HG03039 (cell line): ENCODE measurements at regions not wholly inside any gene's neighbourhood (a gene's known extent, or its start where the extent isn't known, plus 50 kb on each side); places are given as distances from the start of the nearest gene placed in this dataset.
"Not testable (repeated sequence)": the region's sequence is repeated elsewhere in the genome, so short reads cannot be mapped to it uniquely, and the experiment has no call there.

Experiments used
- ATAC-seq: cut with Tn5 transposase; IDR thresholded peaks from one replicate; pipeline ENCODE4 v1.9.1; 2021; ENCODE audit warnings: mild to moderate bottlenecking, moderate library complexity; ENCODE audit not compliant: unreplicated experiment

DNA sequence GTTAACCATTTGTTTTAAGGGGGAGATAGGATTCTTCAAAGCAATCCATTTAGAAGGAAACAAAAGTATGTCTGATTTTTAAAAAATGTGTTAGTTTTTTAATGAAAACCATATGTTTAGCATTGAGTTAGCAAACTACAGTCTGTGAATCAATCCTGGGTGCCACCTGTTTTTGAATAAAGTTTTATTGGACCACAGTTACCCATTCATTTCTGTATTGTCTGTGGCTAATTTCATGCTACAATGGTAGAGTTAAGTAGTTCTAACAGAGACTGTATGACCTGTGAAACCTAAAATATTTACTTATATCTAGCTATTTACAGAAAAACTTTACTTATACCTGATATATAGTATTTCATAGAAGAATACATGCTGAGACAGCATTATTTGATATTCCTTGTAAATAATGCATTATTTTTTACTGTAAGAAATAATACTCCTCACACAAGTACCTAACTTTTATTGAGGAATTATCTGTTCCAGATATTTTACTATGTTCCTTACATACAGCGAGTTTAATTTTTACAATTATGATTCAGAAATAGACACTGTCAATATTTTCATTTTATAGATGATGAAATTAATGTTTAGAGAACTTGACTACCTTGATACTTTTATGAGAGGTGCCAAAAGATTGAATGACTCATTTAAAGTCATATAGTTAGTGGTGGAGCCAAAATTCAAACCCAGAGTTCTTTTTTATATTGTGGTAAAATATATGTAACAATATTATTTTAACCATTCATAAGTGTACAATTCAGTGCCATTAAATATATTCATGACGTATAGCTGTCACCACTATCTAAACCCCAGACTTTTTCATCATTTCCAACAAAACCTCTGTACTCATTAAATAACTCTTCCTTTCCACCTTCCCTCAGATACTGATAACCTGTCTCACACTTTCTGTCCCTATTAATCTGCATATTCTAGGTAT is 122.0 kb downstream of the GLUD2 start:
- no peak for ATAC-seq

DNA sequence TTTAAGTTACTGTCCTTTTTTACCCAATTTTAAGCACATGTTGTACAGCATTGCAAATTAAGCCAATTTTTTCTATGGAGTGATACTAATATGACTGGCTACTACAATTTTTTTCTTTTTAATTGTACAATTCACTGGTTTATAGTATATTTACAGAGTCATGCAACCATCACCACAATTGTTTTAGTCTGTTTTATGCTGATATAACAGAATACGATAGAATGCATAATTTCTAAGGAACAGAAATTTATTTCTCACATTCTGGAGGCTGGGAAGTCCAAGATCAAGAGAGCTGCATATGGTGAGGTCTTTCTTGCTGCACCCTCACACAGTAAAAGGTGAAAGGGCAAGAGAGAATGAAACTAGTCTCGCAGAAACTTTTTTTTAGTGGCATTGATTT is 125.3 kb downstream of the GLUD2 start:
- ATAC-seq = no peak

DNA sequence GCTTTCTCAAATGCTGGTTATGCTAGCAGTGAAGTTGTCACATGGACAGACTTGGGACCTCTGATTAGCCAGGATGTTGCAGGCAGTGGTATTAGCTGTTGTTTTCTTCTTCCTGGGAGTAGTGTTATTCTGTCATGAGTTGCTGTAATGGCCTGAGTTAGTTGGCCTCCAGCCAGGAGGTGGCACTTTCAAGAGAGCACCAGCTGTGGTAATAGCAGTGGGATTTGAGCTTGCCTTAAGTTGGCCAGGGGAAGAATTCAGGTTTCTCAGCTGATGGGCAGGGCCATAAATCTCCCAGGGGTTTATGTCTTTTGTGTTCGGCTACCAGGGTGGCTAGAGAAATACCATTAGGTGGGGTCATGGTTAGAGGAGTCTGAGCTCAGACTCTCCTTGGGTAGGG is 132.6 kb downstream of the GLUD2 start:
- ATAC-seq = no peak

DNA sequence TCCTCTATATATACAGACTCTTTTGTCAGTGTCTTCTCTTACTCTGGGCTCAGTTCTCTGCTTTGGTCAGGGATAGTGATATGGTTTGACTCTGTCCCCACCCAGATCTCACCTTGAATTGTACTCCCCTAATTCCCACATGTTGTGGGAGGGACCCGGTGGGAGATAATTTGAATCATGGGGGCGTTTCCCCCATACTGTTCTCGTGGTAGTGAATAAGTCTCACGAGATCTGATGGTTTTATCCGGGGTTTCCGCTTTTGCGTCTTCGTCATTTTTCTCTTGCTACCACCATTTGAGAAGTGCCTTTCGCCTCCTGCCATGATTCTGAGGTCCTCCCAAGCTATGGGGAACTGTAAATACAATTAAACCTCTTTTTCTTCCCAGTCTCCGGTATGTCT is 144.4 kb downstream of the GLUD2 start:
- no peak for ATAC-seq

DNA sequence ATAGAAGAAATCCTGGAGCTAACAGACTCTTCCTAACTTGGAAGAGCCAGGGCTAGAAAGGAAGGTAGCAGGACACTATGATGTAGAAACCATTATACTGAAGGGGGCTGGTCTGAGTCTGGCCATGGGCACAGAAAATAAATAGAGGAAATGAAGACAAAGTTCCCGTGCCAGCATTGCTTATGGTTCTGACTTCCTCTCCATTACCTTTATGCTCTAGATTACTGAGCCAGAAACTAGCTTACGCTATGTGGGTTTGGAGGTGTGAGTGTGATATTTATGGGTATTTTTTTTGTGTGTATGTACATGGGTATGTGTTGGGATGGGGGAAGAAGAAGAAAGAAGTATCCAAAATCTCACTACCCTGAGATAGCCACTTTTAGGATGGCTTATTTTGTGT is 148.3 kb downstream of the GLUD2 start:
- ATAC-seq = no peak

DNA sequence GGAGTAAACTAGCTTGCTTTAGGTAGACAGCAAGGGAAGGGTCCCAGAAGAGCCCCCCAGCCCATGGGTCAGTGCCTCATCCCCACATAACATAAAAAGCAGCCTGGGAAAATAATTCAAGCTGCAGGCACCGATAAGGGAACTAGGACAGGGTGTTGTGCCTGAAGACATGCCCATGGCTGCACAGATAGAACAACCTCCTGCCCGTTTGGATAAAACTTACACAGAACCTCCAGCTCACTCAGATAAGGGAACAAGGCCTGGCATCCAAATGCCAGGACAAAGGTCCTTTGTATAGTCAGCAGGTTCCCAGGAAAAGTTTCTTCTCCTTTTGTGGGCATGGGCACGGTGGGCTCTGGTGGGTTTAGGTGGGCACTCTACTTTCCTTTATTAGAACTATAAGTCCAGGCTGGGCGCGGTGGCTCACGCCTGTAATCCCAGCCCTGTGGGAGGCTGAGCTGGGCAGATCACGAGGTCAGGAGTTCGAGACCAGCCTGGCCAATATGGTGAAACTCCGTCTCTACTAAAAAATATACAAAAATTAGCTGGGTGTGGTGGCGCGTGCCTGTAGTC is 149.5 kb downstream of the GLUD2 start:
- not testable (repeated sequence) for ATAC-seq

DNA sequence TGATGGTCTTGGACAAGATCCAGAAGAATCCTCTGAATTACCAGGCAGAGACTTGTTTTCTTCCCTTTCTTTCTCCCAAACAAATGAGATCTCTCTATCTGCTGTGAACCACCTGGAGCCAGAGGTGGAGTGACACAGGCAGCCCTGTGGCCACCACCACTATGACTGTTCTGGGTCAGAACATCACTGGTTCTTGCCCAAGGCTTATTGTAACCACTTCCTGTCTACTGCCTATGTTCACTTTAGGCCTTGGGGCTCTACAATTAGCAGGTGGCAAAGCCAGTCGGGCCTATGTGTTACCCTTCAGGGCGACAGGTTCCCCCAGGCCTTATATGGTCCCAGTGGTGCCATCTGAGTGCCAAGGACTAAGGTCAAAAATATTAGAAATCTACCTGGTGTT is 161.2 kb downstream of the GLUD2 start:
- ATAC-seq = no peak

DNA sequence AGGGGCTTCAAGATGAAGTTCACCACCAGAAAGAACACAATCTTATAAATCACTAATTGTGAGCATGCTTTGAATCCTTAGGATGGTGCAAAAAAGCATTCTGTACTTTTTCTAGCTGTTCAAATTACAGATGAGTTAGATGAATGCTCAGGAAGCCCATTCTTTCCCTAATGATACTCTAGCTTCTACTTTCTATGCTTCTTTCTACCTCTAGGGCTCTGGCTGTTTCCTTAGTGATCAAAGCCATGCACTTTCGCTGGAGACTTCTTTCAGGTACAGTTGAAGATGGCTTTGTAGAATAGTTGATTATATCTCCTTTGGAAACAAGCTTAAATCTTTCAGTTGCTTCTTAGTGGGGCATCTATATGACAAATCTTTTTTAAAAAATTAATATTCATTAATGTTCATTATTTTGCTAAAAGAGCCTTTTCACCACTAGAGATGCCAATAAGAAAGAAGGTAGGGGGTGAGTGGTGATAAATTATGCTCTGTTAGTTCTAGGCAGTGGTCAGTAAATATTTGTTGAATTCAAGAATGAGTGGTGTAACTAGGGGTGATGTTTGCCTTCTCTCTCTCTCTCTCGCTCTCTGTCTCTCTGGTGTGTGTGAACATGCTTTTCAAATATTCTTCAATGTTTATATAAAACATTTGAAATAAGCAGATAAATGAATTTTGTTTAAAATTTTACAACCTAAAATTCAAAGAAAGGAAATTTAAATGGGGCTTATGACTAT is 169.4 kb downstream of the GLUD2 start:
- no peak for ATAC-seq

DNA sequence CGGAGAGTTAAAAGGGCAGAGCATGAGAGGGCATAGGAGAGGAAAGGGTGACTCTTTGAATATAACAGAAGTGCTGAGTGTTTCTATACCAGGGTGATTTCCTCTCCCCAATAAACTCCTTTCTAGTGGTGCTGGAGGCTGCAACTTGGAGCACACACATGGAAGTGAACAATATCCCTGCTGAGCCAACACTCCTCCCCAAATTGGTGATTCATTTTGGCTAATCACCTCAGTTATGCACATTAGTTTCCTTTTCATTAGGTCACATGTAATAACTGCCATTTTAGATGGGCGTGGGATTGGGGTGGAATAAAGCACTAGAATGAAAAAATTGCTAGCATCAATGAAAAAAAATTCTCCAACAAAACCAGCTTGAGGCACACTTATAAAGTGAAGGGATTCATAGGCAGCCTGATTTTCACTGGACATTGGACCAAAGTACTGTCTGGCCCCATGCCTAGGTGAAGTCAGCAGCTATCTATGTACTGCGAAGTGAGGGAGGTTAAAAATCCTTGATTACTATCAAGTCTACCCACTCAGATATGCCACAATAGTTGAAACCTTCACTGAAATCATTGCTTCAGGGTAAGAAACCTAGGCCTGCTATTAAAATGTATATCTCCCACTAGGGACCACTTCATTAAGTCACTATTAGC is 174.0 kb downstream of the GLUD2 start:
- no peak for ATAC-seq

DNA sequence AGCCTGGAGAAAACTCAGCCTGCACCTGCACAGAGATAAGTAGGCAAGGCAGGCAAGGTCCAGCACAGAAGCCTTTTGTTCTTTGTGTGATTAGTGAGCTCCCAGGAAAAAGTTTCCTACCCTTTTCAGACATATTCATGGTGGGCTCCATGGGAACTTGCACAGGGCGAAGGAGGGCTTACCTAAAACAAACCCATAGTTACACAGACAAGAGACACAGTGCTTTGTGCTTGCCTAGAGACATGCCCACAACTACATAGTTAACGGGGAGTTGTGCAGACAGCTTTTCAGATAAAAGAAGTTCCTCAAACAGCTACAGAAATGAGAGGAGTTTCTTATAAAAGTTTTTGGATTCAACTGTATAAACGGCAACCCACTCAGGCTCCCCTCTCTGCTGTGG is 180.5 kb downstream of the GLUD2 start:
- ATAC-seq = no peak

DNA sequence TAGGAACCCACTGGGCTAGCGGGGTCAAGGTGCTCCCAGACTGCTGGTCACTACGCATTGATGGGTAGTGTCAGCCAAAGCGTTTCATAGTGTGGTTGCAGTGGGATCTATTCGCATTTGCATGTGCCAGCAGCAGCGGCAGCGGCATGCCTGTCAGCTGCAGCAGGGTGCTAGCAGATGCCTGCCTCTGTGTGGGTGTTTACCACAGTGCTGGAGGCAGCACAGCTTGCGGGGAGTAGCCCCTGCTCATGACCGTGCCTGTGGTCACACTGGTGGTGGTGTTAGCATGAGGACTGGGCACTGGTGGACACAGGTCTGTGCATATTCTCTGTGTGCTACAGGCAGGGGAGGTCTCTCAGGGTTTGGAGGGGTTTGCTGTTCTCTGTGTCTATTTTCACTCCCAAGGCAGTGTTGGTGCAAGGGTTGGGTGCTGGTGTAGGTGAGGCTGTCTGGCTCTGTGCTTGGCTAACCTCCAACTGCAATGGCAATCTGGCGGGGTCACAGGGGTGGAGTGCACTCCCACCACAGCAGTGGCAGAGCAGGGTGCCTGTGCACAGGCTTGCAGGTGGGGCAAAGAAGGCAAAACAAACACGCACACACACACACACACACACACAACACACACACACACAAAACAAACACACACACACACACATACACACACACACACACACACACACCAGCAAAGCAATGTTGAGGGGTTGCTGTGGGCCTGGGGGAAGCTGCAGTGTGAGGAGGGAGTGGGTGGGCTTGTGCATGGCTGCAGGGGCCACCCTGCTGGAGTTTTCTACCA is 184.4 kb downstream of the GLUD2 start:
- ATAC-seq = no peak

DNA sequence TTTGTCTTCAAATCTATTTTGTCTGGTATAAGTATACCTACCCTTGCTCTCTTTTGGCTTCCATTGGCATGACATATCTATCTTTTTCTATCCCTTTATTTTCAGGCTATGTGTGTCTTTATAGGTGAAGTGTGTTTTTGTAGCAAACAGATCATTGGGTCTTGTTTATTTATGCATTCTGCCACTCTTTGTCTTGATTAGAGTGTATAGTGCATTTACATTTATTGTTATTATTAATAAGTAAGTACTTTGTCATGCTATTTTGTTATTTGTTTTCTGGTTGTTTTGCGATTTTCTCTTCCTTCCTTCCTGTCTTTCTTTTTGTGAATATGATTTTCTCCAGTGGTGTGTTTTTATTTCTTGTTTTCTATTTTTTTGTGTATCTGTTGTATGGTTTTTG is 188.6 kb downstream of the GLUD2 start:
- no peak for ATAC-seq

DNA sequence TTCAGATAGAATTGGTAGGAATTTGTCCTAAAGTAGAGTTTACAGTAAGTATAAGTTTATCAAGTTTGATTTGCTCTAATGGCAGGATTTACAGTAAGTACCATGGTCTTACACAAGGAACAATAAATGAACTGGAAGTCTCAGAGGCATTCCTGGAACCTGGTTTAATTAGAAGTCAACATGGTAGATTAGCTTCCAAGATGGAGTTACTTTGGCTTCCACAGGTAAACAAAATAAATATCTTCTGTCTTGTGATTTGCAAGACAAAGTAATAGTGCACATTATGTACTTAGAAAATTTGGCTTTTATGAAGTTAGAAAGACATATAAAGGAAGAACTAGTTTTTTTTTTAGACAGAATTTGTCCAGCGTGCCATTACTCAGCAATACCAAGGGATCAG is 190.7 kb downstream of the GLUD2 start:
- ATAC-seq = no peak

DNA sequence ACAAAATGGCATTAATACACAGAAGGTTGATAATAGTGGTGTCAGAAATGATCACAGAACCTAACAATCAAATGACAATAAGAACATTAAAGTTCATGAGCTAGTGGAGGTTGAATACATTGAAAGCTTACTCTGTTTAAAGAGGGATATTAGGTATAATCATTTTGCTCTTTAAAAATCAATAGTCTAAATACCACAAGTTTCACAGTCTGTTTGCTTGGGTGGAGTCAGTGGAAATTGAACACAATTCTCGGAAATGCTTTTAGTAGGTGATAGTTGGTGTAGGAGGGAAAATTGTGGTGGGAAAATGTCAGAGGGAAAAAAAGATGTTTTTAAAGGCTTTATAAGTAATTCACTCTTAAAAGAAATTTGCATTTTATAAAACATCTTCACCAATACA is 197.1 kb downstream of the GLUD2 start:
- ATAC-seq = no peak

DNA sequence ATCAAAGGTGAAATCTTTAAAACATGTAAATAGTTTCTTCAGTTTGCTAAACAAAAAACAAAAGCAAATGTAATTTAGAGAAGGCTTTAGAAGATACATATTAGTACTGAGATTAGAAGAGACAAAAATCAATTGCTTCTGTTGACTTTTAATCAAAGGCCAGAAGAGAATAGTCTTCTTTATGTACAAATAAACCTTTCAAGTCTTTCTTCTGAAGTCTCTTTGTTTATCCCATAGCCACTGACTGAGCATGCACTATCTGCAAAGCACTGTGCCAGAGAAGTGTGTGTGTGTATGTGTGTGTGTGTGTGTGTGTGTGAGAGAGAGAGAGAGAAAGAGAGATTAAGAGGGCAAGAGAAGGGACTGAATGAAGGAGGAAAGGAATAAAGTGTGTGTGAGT is 198.4 kb downstream of the GLUD2 start:
- ATAC-seq = no peak

DNA sequence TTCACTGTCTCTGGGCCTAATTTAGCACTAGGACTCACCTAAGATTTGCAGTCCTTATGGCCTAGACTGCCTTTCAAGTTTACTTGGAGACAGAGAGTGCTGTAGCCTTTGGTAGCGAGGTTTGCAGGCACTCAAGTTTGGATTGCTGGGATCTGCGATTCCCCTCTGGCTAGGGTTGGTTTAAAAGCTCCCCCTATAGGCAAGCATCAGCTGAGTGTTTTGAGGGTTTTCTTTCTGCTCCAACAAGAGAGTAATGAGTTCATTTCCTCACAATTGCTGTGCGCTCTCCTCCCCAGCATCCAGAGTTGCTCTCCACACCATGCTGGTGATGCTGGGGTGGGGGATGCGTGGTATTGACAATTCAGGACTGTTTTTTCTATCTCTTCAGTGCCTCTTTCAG is 206.9 kb downstream of the GLUD2 start:
- no peak for ATAC-seq

DNA sequence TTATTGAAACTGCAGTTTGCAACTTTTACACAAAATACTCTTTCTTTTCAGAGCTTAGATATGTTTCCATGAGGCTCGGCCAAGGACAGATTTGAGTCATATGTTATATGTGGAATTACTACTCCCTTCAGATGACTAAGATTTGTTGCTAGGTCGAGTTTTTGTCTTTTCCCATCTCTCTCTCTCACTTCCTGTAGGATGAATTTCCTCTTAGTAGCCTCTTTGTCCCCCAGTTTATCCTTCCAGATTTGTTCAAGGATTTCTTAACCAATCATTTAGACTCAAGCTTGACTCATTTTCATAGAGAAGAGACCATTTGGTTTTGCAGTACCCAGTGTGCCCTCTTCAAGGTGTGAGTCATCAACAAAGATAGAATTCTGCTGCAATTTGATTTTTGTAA is 209.2 kb downstream of the GLUD2 start:
- ATAC-seq = no peak

DNA sequence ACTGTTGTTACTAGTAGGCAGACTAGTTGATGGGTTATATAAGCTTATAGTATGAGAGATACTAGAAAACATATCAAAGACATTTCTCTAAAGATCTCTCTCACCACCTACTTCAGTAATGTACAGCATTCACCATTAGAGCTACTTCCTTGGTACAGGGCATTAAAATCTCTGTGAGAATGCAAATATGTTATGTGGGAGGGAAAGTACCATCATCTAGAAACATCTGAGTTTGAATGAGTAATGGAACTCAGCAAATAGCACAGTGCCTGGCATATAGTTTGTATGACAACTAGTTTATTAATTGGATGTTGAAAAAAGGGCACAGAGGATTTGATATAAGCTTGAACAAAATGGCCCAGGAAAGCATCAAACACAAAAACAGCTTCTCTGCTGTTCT is 211.1 kb downstream of the GLUD2 start:
- ATAC-seq = no peak

DNA sequence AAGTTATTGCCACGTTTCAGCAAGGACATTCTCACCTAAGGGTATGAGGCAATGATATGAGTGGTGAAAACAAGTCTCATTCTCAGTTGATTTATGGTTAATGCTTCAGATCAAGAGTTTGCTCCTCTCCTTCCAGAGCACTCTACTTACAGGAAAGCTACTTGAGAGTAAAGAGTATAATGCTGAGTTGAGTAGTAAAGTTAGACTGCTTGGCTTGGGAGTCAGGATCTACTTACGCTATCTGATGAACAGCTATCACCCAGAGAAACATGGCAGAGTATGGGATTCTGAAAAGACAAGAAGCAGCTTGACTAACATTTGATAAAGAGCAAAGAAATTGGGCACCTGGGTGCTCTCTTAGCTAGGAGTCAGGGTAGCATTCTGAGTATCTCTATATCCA is 211.8 kb downstream of the GLUD2 start:
- ATAC-seq = no peak

DNA sequence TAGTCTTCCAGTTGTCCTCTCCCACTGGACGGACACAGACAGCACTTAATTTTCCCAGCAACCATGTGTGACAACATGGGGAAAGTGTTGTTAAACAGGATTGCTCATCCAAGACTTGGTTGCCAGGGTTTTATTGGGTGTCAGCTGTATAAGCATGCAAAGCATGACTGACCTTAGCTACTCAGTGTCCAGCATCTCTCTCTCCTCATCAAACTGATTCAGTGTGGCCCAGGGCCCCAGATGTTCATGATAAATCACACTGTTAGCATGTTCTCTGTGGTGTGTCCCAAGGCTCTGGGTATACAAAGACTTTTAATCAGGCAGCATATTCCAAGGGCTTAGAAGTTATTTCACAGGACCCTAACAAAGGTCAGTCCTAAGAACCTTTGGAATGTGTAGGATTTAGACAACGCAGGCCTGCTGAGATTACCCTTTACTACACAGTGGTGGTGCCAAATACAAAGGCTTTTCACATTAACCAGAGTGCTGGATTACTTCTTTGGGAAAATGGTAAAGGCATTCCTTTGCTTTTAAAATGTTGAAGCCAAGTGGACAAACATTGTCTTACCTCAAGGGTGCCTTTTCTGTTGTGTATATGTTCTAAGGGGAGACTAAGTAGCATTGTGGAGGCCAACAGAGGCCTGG is 213.3 kb downstream of the GLUD2 start:
- no peak for ATAC-seq
